Osteoblast (primary cell): ENCODE measurements at regions not wholly inside any gene's neighbourhood (a gene's known extent, or its start where the extent isn't known, plus 50 kb on each side); places are given as distances from the start of the nearest gene placed in this dataset.

ENCODE experiments used
- DNase-seq: peaks from one replicate; pipeline ENCODE4 v3.0.0; 2011; ENCODE audit warnings: low spot score, mixed read lengths; ENCODE audit not compliant: insufficient read length; ENCODE audit errors: missing footprints
- H2AFZ ChIP-seq: 2 replicates; pipeline ENCODE4 v1.6.0; 2011; ENCODE audit warnings: mild to moderate bottlenecking, low read length
- H3K27ac ChIP-seq: 2 replicates; pipeline ENCODE4 v1.5.1; 2011; ENCODE audit warnings: mild to moderate bottlenecking, low read depth, low read length, moderate library complexity
- H3K27me3 ChIP-seq: 2 replicates; pipeline ENCODE4 v1.6.0; 2012; ENCODE audit warnings: mild to moderate bottlenecking, control low read depth, inconsistent platforms, low read length, moderate library complexity; ENCODE audit not compliant: insufficient read depth
- H3K36me3 ChIP-seq: 2 replicates; pipeline ENCODE4 v1.5.1; 2011; ENCODE audit warnings: mild to moderate bottlenecking, low read length, control low read depth, moderate library complexity; ENCODE audit not compliant: insufficient read depth
- H3K4me1 ChIP-seq: 2 replicates; pipeline ENCODE4 v1.5.1; 2011; ENCODE audit warnings: mild to moderate bottlenecking, low read length, control low read depth, moderate library complexity; ENCODE audit not compliant: insufficient read depth
- H3K4me2 ChIP-seq: 2 replicates; pipeline ENCODE4 v1.6.0; 2011; ENCODE audit warnings: mild to moderate bottlenecking, low read length; ENCODE audit not compliant: insufficient read depth
- H3K4me3 ChIP-seq: fragments of 200-600 bp; sonication (generic); 3 replicates; pipeline ENCODE4 v1.5.1; 2012; ENCODE audit warnings: mild to moderate bottlenecking, low read length, inconsistent platforms; ENCODE audit not compliant: insufficient read depth
- H3K79me2 ChIP-seq: 2 replicates; pipeline ENCODE4 v1.6.0; 2012; ENCODE audit warnings: mild to moderate bottlenecking, low read length, control low read depth, inconsistent platforms; ENCODE audit not compliant: insufficient read depth
- H3K9me3 ChIP-seq: 2 replicates; pipeline ENCODE4 v1.5.1; 2011; ENCODE audit warnings: low read depth, low read length, control low read depth
- H4K20me1 ChIP-seq: 2 replicates; pipeline ENCODE4 v1.6.0; 2012; ENCODE audit warnings: mild to moderate bottlenecking, low read length, control low read depth; ENCODE audit not compliant: insufficient read depth
- CTCF ChIP-seq: IDR thresholded peaks from 2 replicates; pipeline ENCODE4 v1.5.1; 2011; ENCODE audit warnings: mild to moderate bottlenecking, low read depth, low read length, moderate library complexity; ENCODE audit errors: extremely low read depth

GRCh38 chr1:175881246-175881976, 138.0 kb upstream of the TNR start:
- Histone ChIP-seq H3K27me3 (no peaks in the 10 kb centered on the region), H2AFZ (no peak overlapping the region), H3K9me3 (no peaks in the 10 kb centered on the region), H3K4me2 (no peak overlapping the region), H4K20me1 (no peaks in the 10 kb centered on the region), H3K36me3 (no peaks in the 10 kb centered on the region), H3K4me3 (no peak overlapping the region), H3K27ac (no peak overlapping the region), H3K79me2 (no peaks in the 10 kb centered on the region), H3K4me1 (no peaks in the 10 kb centered on the region)
- DNase-seq, result no peak
- no peak for TF ChIP-seq CTCF

GRCh38 chr1:175878775-175879174, 135.4 kb upstream of the TNR start:
- Histone ChIP-seq H3K4me3 (no peak overlapping the region), H3K79me2 (no peaks in the 10 kb centered on the region), H3K27me3 (no peaks in the 10 kb centered on the region), H4K20me1 (no peaks in the 10 kb centered on the region), H3K4me1 (no peaks in the 10 kb centered on the region), H2AFZ (no peak overlapping the region), H3K4me2 (no peak overlapping the region), H3K27ac (no peak overlapping the region), H3K36me3 (no peaks in the 10 kb centered on the region), H3K9me3 (no peaks in the 10 kb centered on the region)
- TF ChIP-seq CTCF, result no peak
- DNase-seq, result no peak

GRCh38 chr1:175877939-175878737, 134.7 kb upstream of the TNR start:
- H3K27ac ChIP-seq, result no peak overlapping the region
- no peaks in the 10 kb centered on the region for H4K20me1 ChIP-seq
- H3K27me3 ChIP-seq, result no peaks in the 10 kb centered on the region
- DNase-seq, result no peak
- H3K4me3 ChIP-seq, result no peak overlapping the region
- H3K9me3 ChIP-seq, result no peaks in the 10 kb centered on the region
- H3K79me2 ChIP-seq, result no peaks in the 10 kb centered on the region
- no peaks in the 10 kb centered on the region for H3K36me3 ChIP-seq
- no peak for TF ChIP-seq CTCF
- no peaks in the 10 kb centered on the region for H3K4me1 ChIP-seq
- H2AFZ ChIP-seq, result no peak overlapping the region
- H3K4me2 ChIP-seq, result no peak overlapping the region

GRCh38 chr1:175875556-175875955, 132.2 kb upstream of the TNR start:
- H4K20me1 ChIP-seq, result no peaks in the 10 kb centered on the region
- no peaks in the 10 kb centered on the region for H3K4me1 ChIP-seq
- H3K9me3 ChIP-seq, result no peaks in the 10 kb centered on the region
- TF ChIP-seq CTCF, result no peak
- no peaks in the 10 kb centered on the region for H3K27me3 ChIP-seq
- no peak overlapping the region for H3K4me2 ChIP-seq
- no peak overlapping the region for H3K4me3 ChIP-seq
- DNase-seq, result no peak
- H3K36me3 ChIP-seq, result no peaks in the 10 kb centered on the region
- no peak overlapping the region for H2AFZ ChIP-seq
- H3K79me2 ChIP-seq, result no peaks in the 10 kb centered on the region
- no peak overlapping the region for H3K27ac ChIP-seq
